ENCODE measurements at regions not wholly inside any gene's neighbourhood (a gene's known extent, or its start where the extent isn't known, plus 50 kb on each side); places are given as distances from the start of the nearest gene placed in this dataset.

DNA sequence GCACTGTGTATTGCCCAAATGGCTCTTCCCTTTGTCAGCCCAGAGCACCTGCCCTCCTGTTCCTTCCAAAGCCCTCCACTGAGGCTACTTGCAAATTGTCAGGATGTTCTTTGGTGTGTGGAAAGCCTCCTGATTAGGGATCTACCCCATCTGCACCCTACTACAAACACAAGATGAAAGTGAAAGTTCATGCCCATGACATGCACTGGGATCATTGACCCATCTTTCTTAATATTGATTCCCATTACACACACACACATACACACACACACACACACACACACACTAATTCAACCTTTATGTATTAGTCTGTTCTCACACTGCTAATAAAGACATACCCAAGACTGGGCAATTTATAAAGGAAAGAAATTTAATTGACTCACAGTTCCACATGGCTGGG lies 213.7 kb upstream of the IGFBP3 start:
- Histone ChIP-seq H3K27me3 (ENCODE audit: control insufficient read depth in 3 of 3, insufficient read depth in 3 of 3, low read length in 3 of 3) (no peaks in the 10 kb centered on the region), H3K9ac (ENCODE audit: low read depth in 1 of 3, low read length in 3 of 3) (no peak overlapping the region), H3K36me3 (ENCODE audit: control insufficient read depth in 3 of 3, insufficient read depth in 3 of 3, low read length in 3 of 3) (no peaks in the 10 kb centered on the region), H3K27ac (ENCODE audit: low read depth, low read length) (no peak overlapping the region), H3K4me3 (ENCODE audit: low read length in 3 of 3) (no peak overlapping the region), H3K9me3 (ENCODE audit: control insufficient read depth in 3 of 3, low read length in 3 of 3) (no peaks in the 10 kb centered on the region), H3K4me1 (ENCODE audit: control insufficient read depth in 3 of 3, insufficient read depth in 3 of 3, low read length in 3 of 3) (no peaks in the 10 kb centered on the region)

- Histone ChIP-seq H3K4me1 (ENCODE audit: control insufficient read depth in 3 of 3, insufficient read depth in 3 of 3, low read length in 3 of 3) (no peaks in the 10 kb centered on the region), H3K4me3 (ENCODE audit: low read length in 3 of 3) (no peak overlapping the region), H3K36me3 (ENCODE audit: control insufficient read depth in 3 of 3, insufficient read depth in 3 of 3, low read length in 3 of 3) (no peaks in the 10 kb centered on the region), H3K9me3 (ENCODE audit: control insufficient read depth in 3 of 3, low read length in 3 of 3) (no peaks in the 10 kb centered on the region), H3K9ac (ENCODE audit: low read depth in 1 of 3, low read length in 3 of 3) (no peak overlapping the region), H3K27me3 (ENCODE audit: control insufficient read depth in 3 of 3, insufficient read depth in 3 of 3, low read length in 3 of 3) (no peaks in the 10 kb centered on the region), H3K27ac (ENCODE audit: low read depth, low read length) (no peak overlapping the region)
These were observed 213.3 kb upstream of the IGFBP3 start for GRCh38 chr7:46134385-46134784.

DNA sequence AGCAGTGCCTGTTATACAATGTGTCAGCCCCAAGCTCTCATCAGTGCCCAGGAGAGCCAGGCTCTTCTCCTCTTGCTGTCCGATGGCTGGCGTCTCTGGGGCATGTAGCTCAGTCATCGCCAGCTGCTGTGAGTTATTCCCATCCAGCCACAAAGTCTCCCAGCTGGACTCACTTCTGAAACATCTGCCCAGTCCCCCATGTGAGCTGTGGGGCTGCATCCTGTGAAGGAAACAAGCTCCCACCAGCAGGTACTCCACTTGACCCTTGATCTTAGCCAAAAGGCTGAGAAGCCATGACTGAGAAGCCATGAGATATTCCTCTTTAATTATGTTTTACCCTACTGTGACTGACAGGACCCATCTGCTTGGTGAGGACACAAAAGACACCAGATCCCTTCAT lies 212.7 kb upstream of the IGFBP3 start:
- Histone ChIP-seq H3K27ac (ENCODE audit: low read depth, low read length) (no peak overlapping the region), H3K27me3 (ENCODE audit: control insufficient read depth in 3 of 3, insufficient read depth in 3 of 3, low read length in 3 of 3) (no peaks in the 10 kb centered on the region), H3K9ac (ENCODE audit: low read depth in 1 of 3, low read length in 3 of 3) (no peak overlapping the region), H3K4me3 (ENCODE audit: low read length in 3 of 3) (no peak overlapping the region), H3K4me1 (ENCODE audit: control insufficient read depth in 3 of 3, insufficient read depth in 3 of 3, low read length in 3 of 3) (no peaks in the 10 kb centered on the region), H3K36me3 (ENCODE audit: control insufficient read depth in 3 of 3, insufficient read depth in 3 of 3, low read length in 3 of 3) (no peaks in the 10 kb centered on the region), H3K9me3 (ENCODE audit: control insufficient read depth in 3 of 3, low read length in 3 of 3) (no peaks in the 10 kb centered on the region)

- Histone ChIP-seq H3K4me3 (ENCODE audit: low read length in 3 of 3) (no peak overlapping the region), H3K36me3 (ENCODE audit: control insufficient read depth in 3 of 3, insufficient read depth in 3 of 3, low read length in 3 of 3) (no peaks in the 10 kb centered on the region), H3K27me3 (ENCODE audit: control insufficient read depth in 3 of 3, insufficient read depth in 3 of 3, low read length in 3 of 3) (no peaks in the 10 kb centered on the region), H3K4me1 (ENCODE audit: control insufficient read depth in 3 of 3, insufficient read depth in 3 of 3, low read length in 3 of 3) (no peaks in the 10 kb centered on the region), H3K9me3 (ENCODE audit: control insufficient read depth in 3 of 3, low read length in 3 of 3) (no peaks in the 10 kb centered on the region), H3K9ac (ENCODE audit: low read depth in 1 of 3, low read length in 3 of 3) (no peak overlapping the region), H3K27ac (ENCODE audit: low read depth, low read length) (no peak overlapping the region)
These were observed 212.0 kb upstream of the IGFBP3 start for GRCh38 chr7:46133072-46133471.

- H3K36me3 ChIP-seq (ENCODE audit: control insufficient read depth in 3 of 3, insufficient read depth in 3 of 3, low read length in 3 of 3) = no peaks in the 10 kb centered on the region
- no peaks in the 10 kb centered on the region for H3K27me3 ChIP-seq (ENCODE audit: control insufficient read depth in 3 of 3, insufficient read depth in 3 of 3, low read length in 3 of 3)
- no peak overlapping the region for H3K9ac ChIP-seq (ENCODE audit: low read depth in 1 of 3, low read length in 3 of 3)
These were observed 211.1 kb upstream of the IGFBP3 start for GRCh38 chr7:46131916-46132795.

GRCh38 chr7:46129831-46130230 lies 208.8 kb upstream of the IGFBP3 start:
- Histone ChIP-seq H3K36me3 (ENCODE audit: control insufficient read depth in 3 of 3, insufficient read depth in 3 of 3, low read length in 3 of 3) (no peaks in the 10 kb centered on the region), H3K9ac (ENCODE audit: low read depth in 1 of 3, low read length in 3 of 3) (no peak overlapping the region), H3K27me3 (ENCODE audit: control insufficient read depth in 3 of 3, insufficient read depth in 3 of 3, low read length in 3 of 3) (no peaks in the 10 kb centered on the region), H3K27ac (ENCODE audit: low read depth, low read length) (no peak overlapping the region), H3K9me3 (ENCODE audit: control insufficient read depth in 3 of 3, low read length in 3 of 3) (no peaks in the 10 kb centered on the region), H3K4me1 (ENCODE audit: control insufficient read depth in 3 of 3, insufficient read depth in 3 of 3, low read length in 3 of 3) (no peaks in the 10 kb centered on the region), H3K4me3 (ENCODE audit: low read length in 3 of 3) (no peak overlapping the region)

More at GRCh38 chr7:46131916-46132795, 211.1 kb upstream of the IGFBP3 start:
- no peaks in the 10 kb centered on the region for H3K4me1 ChIP-seq (ENCODE audit: control insufficient read depth in 3 of 3, insufficient read depth in 3 of 3, low read length in 3 of 3)
- no peak overlapping the region for H3K4me3 ChIP-seq (ENCODE audit: low read length in 3 of 3)
- H3K27ac ChIP-seq (ENCODE audit: low read depth, low read length) = no peak overlapping the region
- H3K9me3 ChIP-seq (ENCODE audit: control insufficient read depth in 3 of 3, low read length in 3 of 3) = no peaks in the 10 kb centered on the region

GRCh38 chr7:46127814-46128213 lies 206.7 kb upstream of the IGFBP3 start:
- Histone ChIP-seq H3K36me3 (ENCODE audit: control insufficient read depth in 3 of 3, insufficient read depth in 3 of 3, low read length in 3 of 3) (no peaks in the 10 kb centered on the region), H3K4me3 (ENCODE audit: low read length in 3 of 3) (no peak overlapping the region), H3K9ac (ENCODE audit: low read depth in 1 of 3, low read length in 3 of 3) (no peak overlapping the region), H3K27me3 (ENCODE audit: control insufficient read depth in 3 of 3, insufficient read depth in 3 of 3, low read length in 3 of 3) (no peaks in the 10 kb centered on the region), H3K27ac (ENCODE audit: low read depth, low read length) (no peak overlapping the region), H3K4me1 (ENCODE audit: control insufficient read depth in 3 of 3, insufficient read depth in 3 of 3, low read length in 3 of 3) (no peaks in the 10 kb centered on the region), H3K9me3 (ENCODE audit: control insufficient read depth in 3 of 3, low read length in 3 of 3) (no peaks in the 10 kb centered on the region)

- Histone ChIP-seq H3K4me3 (ENCODE audit: low read length in 3 of 3) (no peak overlapping the region), H3K27me3 (ENCODE audit: control insufficient read depth in 3 of 3, insufficient read depth in 3 of 3, low read length in 3 of 3) (no peaks in the 10 kb centered on the region), H3K4me1 (ENCODE audit: control insufficient read depth in 3 of 3, insufficient read depth in 3 of 3, low read length in 3 of 3) (no peaks in the 10 kb centered on the region), H3K36me3 (ENCODE audit: control insufficient read depth in 3 of 3, insufficient read depth in 3 of 3, low read length in 3 of 3) (no peaks in the 10 kb centered on the region), H3K27ac (ENCODE audit: low read depth, low read length) (no peak overlapping the region), H3K9ac (ENCODE audit: low read depth in 1 of 3, low read length in 3 of 3) (no peak overlapping the region), H3K9me3 (ENCODE audit: control insufficient read depth in 3 of 3, low read length in 3 of 3) (no peaks in the 10 kb centered on the region)
These were observed 205.7 kb upstream of the IGFBP3 start for GRCh38 chr7:46126675-46127300.

DNA sequence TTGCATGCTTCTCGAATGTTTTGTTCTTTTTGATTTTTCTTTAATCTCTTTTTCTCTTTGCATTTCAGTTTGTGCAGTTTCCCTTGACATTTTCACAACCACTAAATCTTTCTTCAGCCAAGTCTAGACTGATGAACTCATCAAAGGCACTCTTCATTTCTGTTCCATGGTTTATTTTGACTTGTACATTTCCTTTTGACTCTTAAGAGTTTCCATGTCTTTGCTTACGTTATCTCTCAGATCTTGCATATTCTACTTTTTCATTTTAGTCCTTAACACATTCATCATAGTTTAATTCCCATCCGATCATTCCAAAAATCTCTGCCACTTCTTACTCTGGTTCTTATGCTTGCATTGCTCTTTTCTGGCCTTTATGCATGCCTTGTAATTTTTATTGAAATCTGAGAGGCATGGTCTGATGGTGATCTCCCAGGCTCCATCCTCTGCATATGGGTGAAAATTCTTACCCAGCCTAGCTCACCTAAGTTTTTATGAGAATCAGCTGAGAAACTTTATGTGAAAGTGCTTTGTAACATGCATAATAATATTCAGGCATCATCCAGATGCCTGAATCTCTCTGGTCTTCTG lies 202.8 kb upstream of the IGFBP3 start:
- no peak overlapping the region for H3K9ac ChIP-seq (ENCODE audit: low read depth in 1 of 3, low read length in 3 of 3)
- H3K4me3 ChIP-seq (ENCODE audit: low read length in 3 of 3) = no peak overlapping the region
- no peaks in the 10 kb centered on the region for H3K9me3 ChIP-seq (ENCODE audit: control insufficient read depth in 3 of 3, low read length in 3 of 3)
- H3K36me3 ChIP-seq (ENCODE audit: control insufficient read depth in 3 of 3, insufficient read depth in 3 of 3, low read length in 3 of 3) = no peaks in the 10 kb centered on the region
- no peaks in the 10 kb centered on the region for H3K27me3 ChIP-seq (ENCODE audit: control insufficient read depth in 3 of 3, insufficient read depth in 3 of 3, low read length in 3 of 3)
- H3K4me1 ChIP-seq (ENCODE audit: control insufficient read depth in 3 of 3, insufficient read depth in 3 of 3, low read length in 3 of 3) = no peaks in the 10 kb centered on the region
- no peak overlapping the region for H3K27ac ChIP-seq (ENCODE audit: low read depth, low read length)

- H3K27me3 ChIP-seq (ENCODE audit: control insufficient read depth in 3 of 3, insufficient read depth in 3 of 3, low read length in 3 of 3) = no peaks in the 10 kb centered on the region
These were observed 194.3 kb upstream of the IGFBP3 start for GRCh38 chr7:46115410-46115809.

More at GRCh38 chr7:46115410-46115809, 194.3 kb upstream of the IGFBP3 start:
- no peak overlapping the region for H3K9ac ChIP-seq (ENCODE audit: low read depth in 1 of 3, low read length in 3 of 3)
- H3K4me1 ChIP-seq (ENCODE audit: control insufficient read depth in 3 of 3, insufficient read depth in 3 of 3, low read length in 3 of 3) = no peaks in the 10 kb centered on the region
- no peak overlapping the region for H3K4me3 ChIP-seq (ENCODE audit: low read length in 3 of 3)
- no peaks in the 10 kb centered on the region for H3K9me3 ChIP-seq (ENCODE audit: control insufficient read depth in 3 of 3, low read length in 3 of 3)
- H3K36me3 ChIP-seq (ENCODE audit: control insufficient read depth in 3 of 3, insufficient read depth in 3 of 3, low read length in 3 of 3) = no peaks in the 10 kb centered on the region
- no peak overlapping the region for H3K27ac ChIP-seq (ENCODE audit: low read depth, low read length)

All from skeletal muscle tissue (tissue), 3 donors.